ENCODE measurements at regions not wholly inside any gene's neighbourhood (a gene's known extent, or its start where the extent isn't known, plus 50 kb on each side); places are given as distances from the start of the nearest gene placed in this dataset.

GRCh38 chr10:10677479-10677878 is 340.2 kb upstream of the CELF2 start:
- Histone ChIP-seq H3K4me2 (no peak overlapping the region), H3K9me3 (ENCODE audit: insufficient read depth, low read depth) (no peaks in the 10 kb centered on the region), H3K4me3 (no peak overlapping the region), H4K20me1 (ENCODE audit: insufficient read depth) (no peaks in the 10 kb centered on the region), H3K79me2 (ENCODE audit: low read depth) (no peaks in the 10 kb centered on the region), H3F3A (ENCODE audit: insufficient read depth, low read depth) (no peaks in the 10 kb centered on the region), H3K27me3 (ENCODE audit: insufficient read depth, low read depth) (no peaks in the 10 kb centered on the region), H2AFZ (no peak overlapping the region), H3K27ac (no peak overlapping the region), H3K4me1 (replicated peaks; ENCODE audit: insufficient read depth) (no peaks in the 10 kb centered on the region), H3K9me2 (ENCODE audit: insufficient read depth) (no peaks in the 10 kb centered on the region), H3K36me3 (ENCODE audit: low read depth) (no peaks in the 10 kb centered on the region)
- CTCF ChIA-PET = no interaction called here
- no TSS peak for BruUV-seq (replicated peaks)
- POLR2A ChIA-PET (ENCODE audit: unreplicated experiment) = no interaction called here
- TF ChIP-seq EZH2 (IDR thresholded peaks at IDR 0.05; ENCODE audit: low read depth) (no peak), CTCF (conservative IDR thresholded peaks at IDR 0.05) (no peak)
- intact Hi-C loops (cut with micrococcal nuclease; ENCODE audit: unreplicated experiment) = no loop called here
- no peak for DNase-seq

- no peak overlapping the region for H3K27ac ChIP-seq
- no peak overlapping the region for H3K4me2 ChIP-seq
- DNase-seq = no peak
- H3K4me3 ChIP-seq = no peak overlapping the region
- H3K36me3 ChIP-seq (ENCODE audit: low read depth) = no peaks in the 10 kb centered on the region
- intact Hi-C loops (cut with micrococcal nuclease; ENCODE audit: unreplicated experiment) = no loop called here
- no TSS peak for BruUV-seq (replicated peaks)
- ChIA-PET POLR2A (ENCODE audit: unreplicated experiment) (no interaction called here), CTCF (no interaction called here)
- TF ChIP-seq CTCF (conservative IDR thresholded peaks at IDR 0.05) (no peak), EZH2 (IDR thresholded peaks at IDR 0.05; ENCODE audit: low read depth) (no peak)
- H4K20me1 ChIP-seq (ENCODE audit: insufficient read depth) = no peaks in the 10 kb centered on the region
- H3K79me2 ChIP-seq (ENCODE audit: low read depth) = no peaks in the 10 kb centered on the region
- no peaks in the 10 kb centered on the region for H3K9me3 ChIP-seq (ENCODE audit: insufficient read depth, low read depth)
- peaks cover 6% of the 10 kb centered on the region; the same call in 1 of the 2 replicates for H3K27me3 ChIP-seq (ENCODE audit: insufficient read depth, low read depth)
- no peaks in the 10 kb centered on the region for H3F3A ChIP-seq (ENCODE audit: insufficient read depth, low read depth)
- no peak overlapping the region for H2AFZ ChIP-seq
- no peaks in the 10 kb centered on the region for H3K9me2 ChIP-seq (ENCODE audit: insufficient read depth)
- no peaks in the 10 kb centered on the region for H3K4me1 ChIP-seq (replicated peaks; ENCODE audit: insufficient read depth)
Observed at GRCh38 chr10:10680496-10680895, 337.2 kb upstream of the CELF2 start.

GRCh38 chr10:10684972-10685371 is 332.7 kb upstream of the CELF2 start:
- no peaks in the 10 kb centered on the region for H3K79me2 ChIP-seq (ENCODE audit: low read depth)
- no peaks in the 10 kb centered on the region for H4K20me1 ChIP-seq (ENCODE audit: insufficient read depth)
- ChIA-PET CTCF (no interaction called here), POLR2A (ENCODE audit: unreplicated experiment) (no interaction called here)
- no peak overlapping the region for H2AFZ ChIP-seq
- peaks cover 11% of the 10 kb centered on the region; the same call in 1 of the 2 replicates for H3K27me3 ChIP-seq (ENCODE audit: insufficient read depth, low read depth)
- no peaks in the 10 kb centered on the region for H3K9me3 ChIP-seq (ENCODE audit: insufficient read depth, low read depth)
- intact Hi-C loops (cut with micrococcal nuclease; ENCODE audit: unreplicated experiment) = no loop called here
- H3K9me2 ChIP-seq (ENCODE audit: insufficient read depth) = no peaks in the 10 kb centered on the region
- TF ChIP-seq EZH2 (IDR thresholded peaks at IDR 0.05; ENCODE audit: low read depth) (no peak), CTCF (conservative IDR thresholded peaks at IDR 0.05) (no peak)
- no peaks in the 10 kb centered on the region for H3F3A ChIP-seq (ENCODE audit: insufficient read depth, low read depth)
- H3K4me2 ChIP-seq = no peak overlapping the region
- no peak for DNase-seq
- no peaks in the 10 kb centered on the region for H3K36me3 ChIP-seq (ENCODE audit: low read depth)
- no peak overlapping the region for H3K27ac ChIP-seq
- BruUV-seq (replicated peaks) = no TSS peak
- H3K4me3 ChIP-seq = no peak overlapping the region
- no peaks in the 10 kb centered on the region for H3K4me1 ChIP-seq (replicated peaks; ENCODE audit: insufficient read depth)
